Lower lobe of right lung (tissue), 2 donors: ENCODE measurements at regions not wholly inside any gene's neighbourhood (a gene's known extent, or its start where the extent isn't known, plus 50 kb on each side); places are given as distances from the start of the nearest gene placed in this dataset.

Source experiments
- ATAC-seq, 2 donors: fragments of 200-7000 bp; cut with Tn5 transposase; one replicate each; pipeline ENCODE4 v1.9.1; 2020 to 2022; ENCODE audit warnings: mild to moderate bottlenecking in 2 of 2, moderate library complexity in 2 of 2
- DNase-seq: peaks from one replicate; pipeline ENCODE4 v3.0.0-alpha.2; 2020
- H3K27ac ChIP-seq: fragments of 200-600 bp; one replicate; pipeline ENCODE4 v1.8.0; 2022
- H3K27me3 ChIP-seq: fragments of 200-600 bp; one replicate; pipeline ENCODE4 v1.8.0; 2022; ENCODE audit warnings: low read depth
- H3K36me3 ChIP-seq: fragments of 200-600 bp; one replicate; pipeline ENCODE4 v1.8.0; 2022; ENCODE audit warnings: mild to moderate bottlenecking
- H3K4me1 ChIP-seq: fragments of 200-600 bp; one replicate; pipeline ENCODE4 v1.8.0; 2022
- H3K4me3 ChIP-seq: fragments of 200-600 bp; one replicate; pipeline ENCODE4 v1.8.0; 2022; ENCODE audit warnings: mild to moderate bottlenecking
- H3K9me3 ChIP-seq: fragments of 200-600 bp; one replicate; pipeline ENCODE4 v1.8.0; 2022
- intact Hi-C: fragments of 100-400 bp; cut with DNase I; formaldehyde crosslinking; loops from one replicate; pipeline ENCODE4 v1.11.0; 2022
- TF ChIP-seq, protein P1 (sequence below): fragments of 200-600 bp; IDR thresholded peaks from one replicate; pipeline ENCODE4 v1.8.0; 2022; ENCODE audit warnings: antibody characterized with exemption, mild to moderate bottlenecking
- donor health status: DM: no; HTN: yes; CAD: no; lungs with severe emphysema.

GRCh38 chr3:78249294-78249693 is 1209.4 kb downstream of the ROBO2 start:
- TF ChIP-seq, protein P1, sequence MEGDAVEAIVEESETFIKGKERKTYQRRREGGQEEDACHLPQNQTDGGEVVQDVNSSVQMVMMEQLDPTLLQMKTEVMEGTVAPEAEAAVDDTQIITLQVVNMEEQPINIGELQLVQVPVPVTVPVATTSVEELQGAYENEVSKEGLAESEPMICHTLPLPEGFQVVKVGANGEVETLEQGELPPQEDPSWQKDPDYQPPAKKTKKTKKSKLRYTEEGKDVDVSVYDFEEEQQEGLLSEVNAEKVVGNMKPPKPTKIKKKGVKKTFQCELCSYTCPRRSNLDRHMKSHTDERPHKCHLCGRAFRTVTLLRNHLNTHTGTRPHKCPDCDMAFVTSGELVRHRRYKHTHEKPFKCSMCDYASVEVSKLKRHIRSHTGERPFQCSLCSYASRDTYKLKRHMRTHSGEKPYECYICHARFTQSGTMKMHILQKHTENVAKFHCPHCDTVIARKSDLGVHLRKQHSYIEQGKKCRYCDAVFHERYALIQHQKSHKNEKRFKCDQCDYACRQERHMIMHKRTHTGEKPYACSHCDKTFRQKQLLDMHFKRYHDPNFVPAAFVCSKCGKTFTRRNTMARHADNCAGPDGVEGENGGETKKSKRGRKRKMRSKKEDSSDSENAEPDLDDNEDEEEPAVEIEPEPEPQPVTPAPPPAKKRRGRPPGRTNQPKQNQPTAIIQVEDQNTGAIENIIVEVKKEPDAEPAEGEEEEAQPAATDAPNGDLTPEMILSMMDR: no peak
- no peak for ATAC-seq
- Histone ChIP-seq H3K4me3 (no peak overlapping the region), H3K4me1 (no peaks in the 10 kb centered on the region), H3K36me3 (no peaks in the 10 kb centered on the region), H3K27ac (no peak overlapping the region), H3K9me3 (peaks cover 6% of the 10 kb centered on the region), H3K27me3 (no peaks in the 10 kb centered on the region)
- DNase-seq: no peak
- intact Hi-C loops: no loop called here

DNA sequence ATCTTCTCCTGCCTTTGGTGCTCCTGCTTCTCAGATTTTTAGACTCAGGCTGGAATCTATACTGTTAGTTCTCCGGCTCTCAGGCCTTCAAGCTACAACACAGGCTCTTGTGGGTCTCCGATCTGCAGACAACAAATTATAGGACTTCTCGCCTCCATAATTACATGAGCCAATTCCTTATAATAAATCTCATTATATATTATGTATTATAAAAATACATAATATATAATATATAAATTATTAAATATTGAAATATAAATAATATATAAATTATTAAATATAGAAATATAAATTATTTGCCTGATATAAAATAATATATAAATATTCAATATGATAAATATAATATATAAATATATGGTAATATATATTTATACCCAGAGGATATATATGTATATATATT is 1214.0 kb downstream of the ROBO2 start:
- no peaks in the 10 kb centered on the region for H3K9me3 ChIP-seq

DNA sequence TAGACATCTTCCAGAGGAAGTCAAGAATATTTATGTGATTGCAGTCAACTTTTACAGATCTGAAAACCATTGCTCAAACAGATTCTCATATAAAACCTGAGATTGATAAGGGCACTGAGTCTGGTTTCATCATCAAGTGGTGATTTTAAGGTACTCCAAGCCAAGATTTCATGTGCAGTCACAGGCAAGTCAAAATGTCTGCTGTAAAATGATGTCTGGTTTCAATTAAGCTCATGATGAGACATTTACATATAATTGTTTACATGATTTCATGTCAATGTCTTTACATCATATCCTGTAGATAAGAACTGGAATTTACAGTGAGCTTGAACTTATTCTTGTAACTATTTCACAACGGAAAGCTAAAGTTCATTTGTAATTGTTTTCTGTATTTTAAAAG is 1215.5 kb downstream of the ROBO2 start:
- no peak for DNase-seq
- no peak for ATAC-seq
- no peak overlapping the region for H3K27ac ChIP-seq
- H3K36me3 ChIP-seq: no peaks in the 10 kb centered on the region
- no peaks in the 10 kb centered on the region for H3K4me1 ChIP-seq
- H3K9me3 ChIP-seq: no peaks in the 10 kb centered on the region
- no peaks in the 10 kb centered on the region for H3K27me3 ChIP-seq
- intact Hi-C loops: no loop called here
- no peak overlapping the region for H3K4me3 ChIP-seq
- TF ChIP-seq, protein P1: no peak

More for the DNA sequence above, 1214.0 kb downstream of the ROBO2 start:
- intact Hi-C loops: no loop called here
- DNase-seq (no peak), ATAC-seq (no peak)
- TF ChIP-seq, protein P1: no peak
- Histone ChIP-seq H3K27me3 (no peaks in the 10 kb centered on the region), H3K4me3 (no peak overlapping the region), H3K27ac (no peak overlapping the region), H3K36me3 (no peaks in the 10 kb centered on the region), H3K4me1 (no peaks in the 10 kb centered on the region)

GRCh38 chr3:78256123-78256522 is 1216.2 kb downstream of the ROBO2 start:
- Histone ChIP-seq H3K27ac (no peak overlapping the region), H3K9me3 (no peaks in the 10 kb centered on the region), H3K4me3 (no peak overlapping the region), H3K4me1 (no peaks in the 10 kb centered on the region), H3K36me3 (no peaks in the 10 kb centered on the region), H3K27me3 (no peaks in the 10 kb centered on the region)
- intact Hi-C loops: no loop called here
- TF ChIP-seq, protein P1: no peak
- ATAC-seq: no peak
- no peak for DNase-seq

- no peaks in the 10 kb centered on the region for H3K27me3 ChIP-seq
- no peaks in the 10 kb centered on the region for H3K9me3 ChIP-seq
- intact Hi-C loops: no loop called here
- no peaks in the 10 kb centered on the region for H3K36me3 ChIP-seq
- TF ChIP-seq, protein P1: no peak
- no peak overlapping the region for H3K4me3 ChIP-seq
- ATAC-seq (no peak), DNase-seq (no peak)
- H3K27ac ChIP-seq: no peak overlapping the region
- H3K4me1 ChIP-seq: no peaks in the 10 kb centered on the region
Observed at GRCh38 chr3:78257951-78258530, 1218.1 kb downstream of the ROBO2 start.
